PC-3 (cell line): ENCODE measurements at regions not wholly inside any gene's neighbourhood (a gene's known extent, or its start where the extent isn't known, plus 50 kb on each side); places are given as distances from the start of the nearest gene placed in this dataset.

Source experiments
- EZH2 ChIP-seq: fragments of 300-600 bp; sonication (generic); IDR thresholded peaks from one replicate; pipeline ENCODE4 v1.6.1; 2017; ENCODE audit warnings: antibody characterized with exemption, mild to moderate bottlenecking, low read length; ENCODE audit not compliant: unreplicated experiment
- EZH2phosphoT487 ChIP-seq: fragments of 300-600 bp; sonication (generic); IDR thresholded peaks from 2 replicates; pipeline ENCODE4 v1.6.1; 2018; ENCODE audit warnings: mild to moderate bottlenecking, antibody characterized with exemption, low read length, borderline replicate concordance
- TF ChIP-seq, protein P1 (sequence below): fragments of 300-600 bp; sonication (generic); conservative IDR thresholded peaks from 2 replicates; pipeline ENCODE4 v1.5.1; 2017; ENCODE audit warnings: antibody characterized with exemption, low read depth, mild to moderate bottlenecking, low read length

DNA sequence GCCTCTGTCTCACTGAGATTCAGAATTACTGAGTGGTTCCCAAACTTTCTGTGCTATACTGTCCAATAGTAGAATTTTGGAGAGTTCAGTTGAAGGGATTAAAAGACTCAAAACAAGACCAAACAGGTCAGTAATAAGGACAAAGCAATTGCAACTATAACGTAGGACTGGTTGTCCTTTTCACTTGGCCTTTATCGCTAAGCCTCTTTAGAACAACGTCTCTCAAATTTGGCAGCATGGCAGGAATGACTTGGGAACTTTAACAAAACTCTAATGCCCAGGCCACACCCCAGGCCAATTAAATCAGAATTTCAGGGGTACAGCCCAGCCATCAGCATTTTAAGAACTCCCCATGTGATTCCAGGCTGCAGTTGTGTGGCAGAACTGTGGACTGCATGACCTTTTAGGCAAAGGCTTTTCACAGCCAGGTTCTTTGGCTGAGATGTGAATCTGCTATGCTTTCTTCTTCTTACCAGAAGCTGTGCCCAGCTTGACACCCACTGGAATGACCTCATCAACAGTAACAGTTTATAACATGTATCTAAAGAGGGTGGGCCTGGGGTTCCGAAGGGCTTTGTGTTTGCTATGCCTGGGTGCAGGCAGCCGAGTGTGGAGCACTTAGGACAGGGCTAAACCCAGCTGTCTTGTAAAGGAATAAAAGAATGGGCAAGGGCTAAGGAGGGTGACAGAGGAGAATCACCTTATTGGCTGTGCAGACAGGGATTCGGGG is 226.2 kb upstream of the PRICKLE2 start:
- no peak for TF ChIP-seq EZH2
- no peak for TF ChIP-seq EZH2phosphoT487
- TF ChIP-seq, protein P1, sequence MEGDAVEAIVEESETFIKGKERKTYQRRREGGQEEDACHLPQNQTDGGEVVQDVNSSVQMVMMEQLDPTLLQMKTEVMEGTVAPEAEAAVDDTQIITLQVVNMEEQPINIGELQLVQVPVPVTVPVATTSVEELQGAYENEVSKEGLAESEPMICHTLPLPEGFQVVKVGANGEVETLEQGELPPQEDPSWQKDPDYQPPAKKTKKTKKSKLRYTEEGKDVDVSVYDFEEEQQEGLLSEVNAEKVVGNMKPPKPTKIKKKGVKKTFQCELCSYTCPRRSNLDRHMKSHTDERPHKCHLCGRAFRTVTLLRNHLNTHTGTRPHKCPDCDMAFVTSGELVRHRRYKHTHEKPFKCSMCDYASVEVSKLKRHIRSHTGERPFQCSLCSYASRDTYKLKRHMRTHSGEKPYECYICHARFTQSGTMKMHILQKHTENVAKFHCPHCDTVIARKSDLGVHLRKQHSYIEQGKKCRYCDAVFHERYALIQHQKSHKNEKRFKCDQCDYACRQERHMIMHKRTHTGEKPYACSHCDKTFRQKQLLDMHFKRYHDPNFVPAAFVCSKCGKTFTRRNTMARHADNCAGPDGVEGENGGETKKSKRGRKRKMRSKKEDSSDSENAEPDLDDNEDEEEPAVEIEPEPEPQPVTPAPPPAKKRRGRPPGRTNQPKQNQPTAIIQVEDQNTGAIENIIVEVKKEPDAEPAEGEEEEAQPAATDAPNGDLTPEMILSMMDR: no peak
